ENCODE measurements at regions not wholly inside any gene's neighbourhood (a gene's known extent, or its start where the extent isn't known, plus 50 kb on each side); places are given as distances from the start of the nearest gene placed in this dataset.

DNA sequence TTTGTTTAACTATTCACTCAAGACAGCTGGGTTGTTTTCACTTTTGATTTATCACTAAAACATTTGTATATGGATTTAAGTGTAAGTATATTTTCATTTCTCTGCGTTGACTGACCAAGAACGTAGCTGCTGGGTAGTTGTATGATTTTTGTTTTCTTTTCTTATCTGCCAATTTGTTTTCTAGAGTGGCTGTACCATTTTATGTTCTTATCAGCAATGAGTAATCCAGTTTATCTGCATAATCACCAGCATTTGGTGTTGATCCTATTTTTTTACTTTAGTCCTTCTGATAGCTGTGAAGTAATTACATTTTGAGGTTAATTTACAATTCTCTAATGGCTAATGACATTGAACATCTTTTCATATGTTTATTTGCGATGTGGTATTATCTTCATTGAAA, 1178.4 kb upstream of the TMEFF2 start:
- Histone ChIP-seq H2AFZ (ENCODE audit: low read length) (no peak overlapping the region), H3K4me1 (ENCODE audit: insufficient read depth, low read length, poor library complexity, severe bottlenecking) (no peaks in the 10 kb centered on the region), H3F3A (ENCODE audit: low read depth) (no peaks in the 10 kb centered on the region), H3K9ac (ENCODE audit: low read depth, low read length, poor library complexity, severe bottlenecking) (no peak overlapping the region), H3K4me3 (ENCODE audit: low read length, poor library complexity, severe bottlenecking) (no peak overlapping the region), H3K9me2 (replicated peaks; ENCODE audit: low read depth, low read length) (no peaks in the 10 kb centered on the region), H4K20me1 (ENCODE audit: insufficient read depth, low read length, poor library complexity, severe bottlenecking) (no peaks in the 10 kb centered on the region), H3K36me3 (ENCODE audit: insufficient read depth, low read length) (no peaks in the 10 kb centered on the region), H3K27me3 (ENCODE audit: insufficient read depth, low read length, poor library complexity, severe bottlenecking) (no peaks in the 10 kb centered on the region), H3K9me3 (ENCODE audit: insufficient read depth, low read depth, low read length) (no peaks in the 10 kb centered on the region), H3K4me2 (ENCODE audit: low read depth, low read length, poor library complexity, severe bottlenecking) (no peak overlapping the region), H3K79me2 (ENCODE audit: insufficient read depth, low read length) (no peaks in the 10 kb centered on the region)
- no peak for TF ChIP-seq EZH2phosphoT487 (IDR thresholded peaks at IDR 0.05; ENCODE audit: borderline replicate concordance)
- TF ChIP-seq, protein P1, sequence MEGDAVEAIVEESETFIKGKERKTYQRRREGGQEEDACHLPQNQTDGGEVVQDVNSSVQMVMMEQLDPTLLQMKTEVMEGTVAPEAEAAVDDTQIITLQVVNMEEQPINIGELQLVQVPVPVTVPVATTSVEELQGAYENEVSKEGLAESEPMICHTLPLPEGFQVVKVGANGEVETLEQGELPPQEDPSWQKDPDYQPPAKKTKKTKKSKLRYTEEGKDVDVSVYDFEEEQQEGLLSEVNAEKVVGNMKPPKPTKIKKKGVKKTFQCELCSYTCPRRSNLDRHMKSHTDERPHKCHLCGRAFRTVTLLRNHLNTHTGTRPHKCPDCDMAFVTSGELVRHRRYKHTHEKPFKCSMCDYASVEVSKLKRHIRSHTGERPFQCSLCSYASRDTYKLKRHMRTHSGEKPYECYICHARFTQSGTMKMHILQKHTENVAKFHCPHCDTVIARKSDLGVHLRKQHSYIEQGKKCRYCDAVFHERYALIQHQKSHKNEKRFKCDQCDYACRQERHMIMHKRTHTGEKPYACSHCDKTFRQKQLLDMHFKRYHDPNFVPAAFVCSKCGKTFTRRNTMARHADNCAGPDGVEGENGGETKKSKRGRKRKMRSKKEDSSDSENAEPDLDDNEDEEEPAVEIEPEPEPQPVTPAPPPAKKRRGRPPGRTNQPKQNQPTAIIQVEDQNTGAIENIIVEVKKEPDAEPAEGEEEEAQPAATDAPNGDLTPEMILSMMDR (conservative IDR thresholded peaks at IDR 0.05; ENCODE audit: low read length) = no peak

DNA sequence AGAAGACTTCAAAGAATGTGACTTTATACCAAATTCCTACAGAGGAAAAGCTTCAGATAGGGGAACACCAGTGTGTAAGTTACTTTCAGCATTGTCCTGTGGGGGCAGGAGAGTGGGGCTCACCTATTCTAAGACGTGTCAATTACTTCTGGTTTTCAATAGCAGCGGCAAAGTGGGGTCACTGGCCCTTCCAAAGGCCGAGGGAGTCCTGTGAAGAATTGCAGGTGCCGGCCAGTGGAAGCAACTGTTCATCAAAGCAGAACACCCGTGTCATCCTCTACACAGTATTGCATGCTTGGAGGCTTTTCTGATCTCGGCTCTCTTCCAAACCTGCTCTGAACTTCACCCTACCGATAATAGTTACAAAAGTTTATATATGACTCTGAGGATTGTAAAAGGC, 1176.5 kb upstream of the TMEFF2 start:
- Histone ChIP-seq H3K4me2 (ENCODE audit: low read depth, low read length, poor library complexity, severe bottlenecking) (no peak overlapping the region), H3K9me2 (replicated peaks; ENCODE audit: low read depth, low read length) (no peaks in the 10 kb centered on the region), H3K9me3 (ENCODE audit: insufficient read depth, low read depth, low read length) (no peaks in the 10 kb centered on the region), H3K79me2 (ENCODE audit: insufficient read depth, low read length) (no peaks in the 10 kb centered on the region), H3K27me3 (ENCODE audit: insufficient read depth, low read length, poor library complexity, severe bottlenecking) (no peaks in the 10 kb centered on the region), H3K9ac (ENCODE audit: low read depth, low read length, poor library complexity, severe bottlenecking) (no peak overlapping the region), H3F3A (ENCODE audit: low read depth) (no peaks in the 10 kb centered on the region), H3K36me3 (ENCODE audit: insufficient read depth, low read length) (no peaks in the 10 kb centered on the region), H3K4me1 (ENCODE audit: insufficient read depth, low read length, poor library complexity, severe bottlenecking) (no peaks in the 10 kb centered on the region), H2AFZ (ENCODE audit: low read length) (no peak overlapping the region), H3K4me3 (ENCODE audit: low read length, poor library complexity, severe bottlenecking) (no peak overlapping the region), H4K20me1 (ENCODE audit: insufficient read depth, low read length, poor library complexity, severe bottlenecking) (no peaks in the 10 kb centered on the region)
- TF ChIP-seq, protein P1 (conservative IDR thresholded peaks at IDR 0.05; ENCODE audit: low read length) = no peak
- TF ChIP-seq EZH2phosphoT487 (IDR thresholded peaks at IDR 0.05; ENCODE audit: borderline replicate concordance) = no peak

DNA sequence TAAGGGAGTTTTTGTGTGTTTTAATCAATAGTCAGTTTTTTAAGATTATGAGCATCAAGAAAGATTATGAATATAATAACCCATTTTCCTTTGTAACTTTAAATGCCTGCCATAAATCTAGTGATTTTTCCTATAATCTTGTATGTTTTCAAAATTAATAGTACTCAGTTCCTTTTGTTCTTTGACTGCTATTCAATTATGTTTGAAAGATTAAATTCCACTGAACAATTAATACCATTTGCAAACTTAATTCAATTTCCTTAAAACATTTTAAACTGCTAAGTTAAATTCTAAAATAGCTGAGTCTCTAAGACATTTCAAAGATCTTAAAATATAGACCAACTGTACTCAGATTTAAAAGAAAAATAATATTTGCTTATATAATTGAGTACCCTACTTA, 1173.9 kb upstream of the TMEFF2 start:
- Histone ChIP-seq H3K36me3 (ENCODE audit: insufficient read depth, low read length) (no peaks in the 10 kb centered on the region), H2AFZ (ENCODE audit: low read length) (no peak overlapping the region), H3K9ac (ENCODE audit: low read depth, low read length, poor library complexity, severe bottlenecking) (no peak overlapping the region), H3K4me2 (ENCODE audit: low read depth, low read length, poor library complexity, severe bottlenecking) (no peak overlapping the region), H3K4me1 (ENCODE audit: insufficient read depth, low read length, poor library complexity, severe bottlenecking) (no peaks in the 10 kb centered on the region), H3F3A (ENCODE audit: low read depth) (no peaks in the 10 kb centered on the region), H3K9me2 (replicated peaks; ENCODE audit: low read depth, low read length) (no peaks in the 10 kb centered on the region), H4K20me1 (ENCODE audit: insufficient read depth, low read length, poor library complexity, severe bottlenecking) (no peaks in the 10 kb centered on the region), H3K4me3 (ENCODE audit: low read length, poor library complexity, severe bottlenecking) (no peak overlapping the region), H3K27me3 (ENCODE audit: insufficient read depth, low read length, poor library complexity, severe bottlenecking) (no peaks in the 10 kb centered on the region), H3K79me2 (ENCODE audit: insufficient read depth, low read length) (no peaks in the 10 kb centered on the region), H3K9me3 (ENCODE audit: insufficient read depth, low read depth, low read length) (no peaks in the 10 kb centered on the region)
- TF ChIP-seq, protein P1 (conservative IDR thresholded peaks at IDR 0.05; ENCODE audit: low read length) = no peak
- no peak for TF ChIP-seq EZH2phosphoT487 (IDR thresholded peaks at IDR 0.05; ENCODE audit: borderline replicate concordance)
